Muscle of leg (tissue), 3 donors: ENCODE measurements at regions not wholly inside any gene's neighbourhood (a gene's known extent, or its start where the extent isn't known, plus 50 kb on each side); places are given as distances from the start of the nearest gene placed in this dataset.

Source experiments
- DNase-seq: peaks from one replicate; pipeline ENCODE4 v3.0.0; 2013
- H3K27ac ChIP-seq: one replicate; pipeline ENCODE4 v1.5.1; 2013; ENCODE audit warnings: mild to moderate bottlenecking, low read length, control low read depth
- H3K27me3 ChIP-seq: one replicate; pipeline ENCODE4 v1.6.1; 2013; ENCODE audit warnings: low read length; ENCODE audit not compliant: control insufficient read depth, insufficient read depth
- H3K36me3 ChIP-seq: one replicate; pipeline ENCODE4 v1.6.1; 2013; ENCODE audit warnings: low read length; ENCODE audit not compliant: control insufficient read depth, insufficient read depth
- H3K4me1 ChIP-seq: one replicate; pipeline ENCODE4 v1.6.1; 2013; ENCODE audit warnings: low read length; ENCODE audit not compliant: control insufficient read depth, insufficient read depth
- H3K4me3 ChIP-seq: one replicate; pipeline ENCODE4 v1.5.1; 2013; ENCODE audit warnings: low read length, control low read depth
- H3K9me3 ChIP-seq: replicated peaks from 2 replicates; pipeline ENCODE4 v1.6.1; 2013; ENCODE audit warnings: low read depth, low read length; ENCODE audit not compliant: control insufficient read depth
- WGBS: methylation state at CpG from one replicate; pipeline ENCODE4 v1.1.5; 2013; ENCODE audit warnings: missing lambda C conversion rate; ENCODE audit not compliant: insufficient coverage; 5-methylcytosine and 5-hydroxymethylcytosine counted together

- Histone ChIP-seq H3K9me3 (no peaks in the 10 kb centered on the region), H3K4me3 (no peak overlapping the region), H3K4me1 (no peaks in the 10 kb centered on the region), H3K27ac (no peak overlapping the region), H3K36me3 (no peaks in the 10 kb centered on the region), H3K27me3 (no peaks in the 10 kb centered on the region)
- 89% methylated on average over 5 of the region's 9 CpGs for WGBS
- DNase-seq = no peak
Observed at GRCh38 chr15:94924971-94925598, 693.7 kb downstream of the MCTP2 start.

- H3K4me1 ChIP-seq = no peaks in the 10 kb centered on the region
- no peaks in the 10 kb centered on the region for H3K36me3 ChIP-seq
- no peaks in the 10 kb centered on the region for H3K27me3 ChIP-seq
- no peak overlapping the region for H3K27ac ChIP-seq
- no peak overlapping the region for H3K4me3 ChIP-seq
- DNase-seq = no peak
- no CpG with 5 or more reads among the region's 3 CpGs for WGBS
- H3K9me3 ChIP-seq = no peaks in the 10 kb centered on the region
Observed at GRCh38 chr15:94925680-94926079, 694.3 kb downstream of the MCTP2 start.

GRCh38 chr15:94927003-94927402, 695.6 kb downstream of the MCTP2 start:
- DNase-seq = no peak
- H3K27ac ChIP-seq = no peak overlapping the region
- WGBS = no CpG with 5 or more reads among the region's 3 CpGs
- H3K4me3 ChIP-seq = no peak overlapping the region
- H3K9me3 ChIP-seq = no peaks in the 10 kb centered on the region
- no peaks in the 10 kb centered on the region for H3K27me3 ChIP-seq
- H3K4me1 ChIP-seq = no peaks in the 10 kb centered on the region
- H3K36me3 ChIP-seq = no peaks in the 10 kb centered on the region

- no peaks in the 10 kb centered on the region for H3K9me3 ChIP-seq
Observed at GRCh38 chr15:94929282-94929681, 697.9 kb downstream of the MCTP2 start.

GRCh38 chr15:94930441-94930840, 699.1 kb downstream of the MCTP2 start:
- H3K4me1 ChIP-seq = no peaks in the 10 kb centered on the region
- no peaks in the 10 kb centered on the region for H3K27me3 ChIP-seq
- no peak overlapping the region for H3K27ac ChIP-seq
- 38% methylated on average over 4 of the region's 4 CpGs for WGBS
- no peaks in the 10 kb centered on the region for H3K9me3 ChIP-seq
- no peaks in the 10 kb centered on the region for H3K36me3 ChIP-seq
- no peak overlapping the region for H3K4me3 ChIP-seq
- DNase-seq = no peak

More at GRCh38 chr15:94929282-94929681, 697.9 kb downstream of the MCTP2 start:
- no peak for DNase-seq
- no peaks in the 10 kb centered on the region for H3K36me3 ChIP-seq
- no peaks in the 10 kb centered on the region for H3K4me1 ChIP-seq
- 57% methylated on average over 1 of the region's 3 CpGs for WGBS
- H3K27me3 ChIP-seq = no peaks in the 10 kb centered on the region
- H3K27ac ChIP-seq = no peak overlapping the region
- H3K4me3 ChIP-seq = no peak overlapping the region

- Histone ChIP-seq H3K27ac (no peak overlapping the region), H3K36me3 (no peaks in the 10 kb centered on the region), H3K27me3 (no peaks in the 10 kb centered on the region), H3K4me3 (no peak overlapping the region), H3K4me1 (no peaks in the 10 kb centered on the region), H3K9me3 (no peaks in the 10 kb centered on the region)
- no CpG with 5 or more reads among the region's 4 CpGs for WGBS
- DNase-seq = no peak
Observed at GRCh38 chr15:94930960-94931359, 699.6 kb downstream of the MCTP2 start.

GRCh38 chr15:94934440-94934839, 703.1 kb downstream of the MCTP2 start:
- Histone ChIP-seq H3K9me3 (no peaks in the 10 kb centered on the region), H3K4me1 (no peaks in the 10 kb centered on the region), H3K36me3 (no peaks in the 10 kb centered on the region), H3K27ac (no peak overlapping the region), H3K4me3 (no peak overlapping the region), H3K27me3 (no peaks in the 10 kb centered on the region)
- DNase-seq = no peak
- WGBS = 86% methylated on average over 3 of the region's 3 CpGs

- WGBS = no CpG with 5 or more reads among the region's 2 CpGs
- Histone ChIP-seq H3K4me1 (no peaks in the 10 kb centered on the region), H3K4me3 (no peak overlapping the region), H3K27me3 (no peaks in the 10 kb centered on the region), H3K27ac (no peak overlapping the region), H3K9me3 (no peaks in the 10 kb centered on the region), H3K36me3 (no peaks in the 10 kb centered on the region)
- no peak for DNase-seq
Observed at GRCh38 chr15:94937242-94937641, 705.9 kb downstream of the MCTP2 start.

GRCh38 chr15:94943888-94944287, 712.5 kb downstream of the MCTP2 start:
- Histone ChIP-seq H3K27me3 (no peaks in the 10 kb centered on the region), H3K27ac (no peak overlapping the region), H3K4me3 (no peak overlapping the region), H3K36me3 (no peaks in the 10 kb centered on the region), H3K9me3 (no peaks in the 10 kb centered on the region), H3K4me1 (no peaks in the 10 kb centered on the region)
- peak; percentile 38 for DNase-seq

- Histone ChIP-seq H3K9me3 (no peaks in the 10 kb centered on the region), H3K4me3 (no peak overlapping the region), H3K27me3 (no peaks in the 10 kb centered on the region), H3K4me1 (no peaks in the 10 kb centered on the region), H3K36me3 (no peaks in the 10 kb centered on the region), H3K27ac (no peak overlapping the region)
- DNase-seq = no peak
- WGBS = no CpG with 5 or more reads among the region's 2 CpGs
Observed at GRCh38 chr15:94951538-94951937, 720.2 kb downstream of the MCTP2 start.

GRCh38 chr15:94963953-94964352, 732.6 kb downstream of the MCTP2 start:
- Histone ChIP-seq H3K4me1 (no peaks in the 10 kb centered on the region), H3K27ac (no peak overlapping the region), H3K9me3 (no peaks in the 10 kb centered on the region), H3K27me3 (no peaks in the 10 kb centered on the region), H3K36me3 (no peaks in the 10 kb centered on the region), H3K4me3 (no peak overlapping the region)
- no peak for DNase-seq
